ENCODE measurements at regions not wholly inside any gene's neighbourhood (a gene's known extent, or its start where the extent isn't known, plus 50 kb on each side); places are given as distances from the start of the nearest gene placed in this dataset.

- Histone ChIP-seq H3K4me1 (ENCODE audit: control insufficient read depth, extremely low read depth, insufficient read depth, low read length) (no peaks in the 10 kb centered on the region), H4K20me1 (ENCODE audit: control insufficient read depth, extremely low read depth, insufficient read depth, low read length) (no peaks in the 10 kb centered on the region), H2AFZ (ENCODE audit: control insufficient read depth, low read length) (no peak overlapping the region), H3K9ac (ENCODE audit: control insufficient read depth, extremely low read depth, insufficient read depth, low read length) (no peak overlapping the region), H3K4me2 (ENCODE audit: control insufficient read depth, extremely low read depth, insufficient read depth, low read depth, low read length) (no peak overlapping the region), H3K79me2 (ENCODE audit: control insufficient read depth, insufficient read depth, low read length) (no peaks in the 10 kb centered on the region), H3K4me3 (ENCODE audit: control insufficient read depth in 2 of 3, extremely low read depth in 1 of 3, insufficient read depth in 2 of 3, low read depth in 1 of 3, low read length in 3 of 3) (no peak overlapping the region), H3K27me3 (ENCODE audit: control insufficient read depth, extremely low read depth, insufficient read depth, low read length) (no peaks in the 10 kb centered on the region), H3K36me3 (ENCODE audit: control insufficient read depth in 2 of 2, extremely low read depth in 1 of 2, insufficient read depth in 2 of 2, low read length in 2 of 2) (no peaks in the 10 kb centered on the region), H3K27ac (ENCODE audit: control insufficient read depth, insufficient read depth, low read length) (no peak overlapping the region), H3K9me3 (ENCODE audit: control insufficient read depth, low read depth, low read length) (no peaks in the 10 kb centered on the region), H3K9me1 (ENCODE audit: control insufficient read depth, extremely low read depth, insufficient read depth, low read length) (no peaks in the 10 kb centered on the region)
- DNase-seq (ENCODE audit: low read depth, low spot score) (no peak), FAIRE-seq (no peak)
- TF ChIP-seq EZH2 (IDR thresholded peaks at IDR 0.05; ENCODE audit: low read length) (no peak), CTCF (optimal IDR thresholded peaks at IDR 0.05 in 1 of 3, IDR thresholded peaks at IDR 0.05 in 1 of 3, conservative IDR thresholded peaks at IDR 0.05 in 1 of 3; ENCODE audit: extremely low read depth in 1 of 3, insufficient read depth in 2 of 3, low read length in 3 of 3) (no peak)
- dilution Hi-C loops (cut with MboI; ENCODE audit: extremely low pct_ligation_motif_present, low sequenced_read_pairs) = no loop called here
Measured at GRCh38 chr17:15888436-15888835, 56.5 kb upstream of the ADORA2B start.

- Histone ChIP-seq H3K79me2 (ENCODE audit: control insufficient read depth, insufficient read depth, low read length) (no peaks in the 10 kb centered on the region), H3K4me2 (ENCODE audit: control insufficient read depth, extremely low read depth, insufficient read depth, low read depth, low read length) (no peak overlapping the region), H3K9me1 (ENCODE audit: control insufficient read depth, extremely low read depth, insufficient read depth, low read length) (no peaks in the 10 kb centered on the region), H3K9ac (ENCODE audit: control insufficient read depth, extremely low read depth, insufficient read depth, low read length) (no peak overlapping the region), H3K9me3 (ENCODE audit: control insufficient read depth, low read depth, low read length) (no peaks in the 10 kb centered on the region), H3K4me3 (ENCODE audit: control insufficient read depth in 2 of 3, extremely low read depth in 1 of 3, insufficient read depth in 2 of 3, low read depth in 1 of 3, low read length in 3 of 3) (no peak overlapping the region), H3K4me1 (ENCODE audit: control insufficient read depth, extremely low read depth, insufficient read depth, low read length) (no peaks in the 10 kb centered on the region), H3K27me3 (ENCODE audit: control insufficient read depth, extremely low read depth, insufficient read depth, low read length) (no peaks in the 10 kb centered on the region), H2AFZ (ENCODE audit: control insufficient read depth, low read length) (no peak overlapping the region), H3K27ac (ENCODE audit: control insufficient read depth, insufficient read depth, low read length) (no peak overlapping the region), H4K20me1 (ENCODE audit: control insufficient read depth, extremely low read depth, insufficient read depth, low read length) (no peaks in the 10 kb centered on the region), H3K36me3 (ENCODE audit: control insufficient read depth in 2 of 2, extremely low read depth in 1 of 2, insufficient read depth in 2 of 2, low read length in 2 of 2) (no peaks in the 10 kb centered on the region)
- TF ChIP-seq EZH2 (IDR thresholded peaks at IDR 0.05; ENCODE audit: low read length) (no peak), CTCF (optimal IDR thresholded peaks at IDR 0.05 in 1 of 3, IDR thresholded peaks at IDR 0.05 in 1 of 3, conservative IDR thresholded peaks at IDR 0.05 in 1 of 3; ENCODE audit: extremely low read depth in 1 of 3, insufficient read depth in 2 of 3, low read length in 3 of 3) (no peak)
- DNase-seq (ENCODE audit: low read depth, low spot score) (no peak), FAIRE-seq (no peak)
- dilution Hi-C loops (cut with MboI; ENCODE audit: extremely low pct_ligation_motif_present, low sequenced_read_pairs) = no loop called here
Measured at GRCh38 chr17:15890279-15890892, 54.5 kb upstream of the ADORA2B start.
